ENCODE measurements at regions not wholly inside any gene's neighbourhood (a gene's known extent, or its start where the extent isn't known, plus 50 kb on each side); places are given as distances from the start of the nearest gene placed in this dataset.

DNA sequence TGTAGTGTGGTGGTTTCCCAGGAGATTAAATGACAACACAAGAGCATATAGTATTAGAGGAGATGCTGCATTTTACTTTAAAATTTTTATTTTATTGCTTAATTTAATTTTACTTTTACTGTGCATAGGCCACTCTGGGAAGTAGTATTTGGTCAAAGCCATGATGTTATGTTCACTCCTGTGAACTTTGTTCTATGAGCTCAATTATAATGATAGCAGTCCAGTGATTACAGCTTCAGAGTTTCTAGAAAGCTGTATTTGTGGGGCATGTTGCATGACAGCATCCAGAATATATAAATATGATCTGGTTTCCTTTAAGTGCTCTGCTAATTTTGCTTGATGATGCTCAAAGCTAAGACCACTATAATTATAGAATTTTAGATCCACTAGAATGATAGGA, 338.6 kb downstream of the NSUN3 start:
- no peak overlapping the region for H3K4me3 ChIP-seq (ENCODE audit: low read length)
- no peak for TF ChIP-seq RAD21 (conservative IDR thresholded peaks at IDR 0.05)
- TF ChIP-seq, protein P1, sequence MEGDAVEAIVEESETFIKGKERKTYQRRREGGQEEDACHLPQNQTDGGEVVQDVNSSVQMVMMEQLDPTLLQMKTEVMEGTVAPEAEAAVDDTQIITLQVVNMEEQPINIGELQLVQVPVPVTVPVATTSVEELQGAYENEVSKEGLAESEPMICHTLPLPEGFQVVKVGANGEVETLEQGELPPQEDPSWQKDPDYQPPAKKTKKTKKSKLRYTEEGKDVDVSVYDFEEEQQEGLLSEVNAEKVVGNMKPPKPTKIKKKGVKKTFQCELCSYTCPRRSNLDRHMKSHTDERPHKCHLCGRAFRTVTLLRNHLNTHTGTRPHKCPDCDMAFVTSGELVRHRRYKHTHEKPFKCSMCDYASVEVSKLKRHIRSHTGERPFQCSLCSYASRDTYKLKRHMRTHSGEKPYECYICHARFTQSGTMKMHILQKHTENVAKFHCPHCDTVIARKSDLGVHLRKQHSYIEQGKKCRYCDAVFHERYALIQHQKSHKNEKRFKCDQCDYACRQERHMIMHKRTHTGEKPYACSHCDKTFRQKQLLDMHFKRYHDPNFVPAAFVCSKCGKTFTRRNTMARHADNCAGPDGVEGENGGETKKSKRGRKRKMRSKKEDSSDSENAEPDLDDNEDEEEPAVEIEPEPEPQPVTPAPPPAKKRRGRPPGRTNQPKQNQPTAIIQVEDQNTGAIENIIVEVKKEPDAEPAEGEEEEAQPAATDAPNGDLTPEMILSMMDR (IDR thresholded peaks at IDR 0.05; ENCODE audit: poor library complexity, severe bottlenecking) = no peak
- no peak for TF ChIP-seq MXI1 (conservative IDR thresholded peaks at IDR 0.05; ENCODE audit: poor library complexity, severe bottlenecking)
- TF ChIP-seq, protein P2, sequence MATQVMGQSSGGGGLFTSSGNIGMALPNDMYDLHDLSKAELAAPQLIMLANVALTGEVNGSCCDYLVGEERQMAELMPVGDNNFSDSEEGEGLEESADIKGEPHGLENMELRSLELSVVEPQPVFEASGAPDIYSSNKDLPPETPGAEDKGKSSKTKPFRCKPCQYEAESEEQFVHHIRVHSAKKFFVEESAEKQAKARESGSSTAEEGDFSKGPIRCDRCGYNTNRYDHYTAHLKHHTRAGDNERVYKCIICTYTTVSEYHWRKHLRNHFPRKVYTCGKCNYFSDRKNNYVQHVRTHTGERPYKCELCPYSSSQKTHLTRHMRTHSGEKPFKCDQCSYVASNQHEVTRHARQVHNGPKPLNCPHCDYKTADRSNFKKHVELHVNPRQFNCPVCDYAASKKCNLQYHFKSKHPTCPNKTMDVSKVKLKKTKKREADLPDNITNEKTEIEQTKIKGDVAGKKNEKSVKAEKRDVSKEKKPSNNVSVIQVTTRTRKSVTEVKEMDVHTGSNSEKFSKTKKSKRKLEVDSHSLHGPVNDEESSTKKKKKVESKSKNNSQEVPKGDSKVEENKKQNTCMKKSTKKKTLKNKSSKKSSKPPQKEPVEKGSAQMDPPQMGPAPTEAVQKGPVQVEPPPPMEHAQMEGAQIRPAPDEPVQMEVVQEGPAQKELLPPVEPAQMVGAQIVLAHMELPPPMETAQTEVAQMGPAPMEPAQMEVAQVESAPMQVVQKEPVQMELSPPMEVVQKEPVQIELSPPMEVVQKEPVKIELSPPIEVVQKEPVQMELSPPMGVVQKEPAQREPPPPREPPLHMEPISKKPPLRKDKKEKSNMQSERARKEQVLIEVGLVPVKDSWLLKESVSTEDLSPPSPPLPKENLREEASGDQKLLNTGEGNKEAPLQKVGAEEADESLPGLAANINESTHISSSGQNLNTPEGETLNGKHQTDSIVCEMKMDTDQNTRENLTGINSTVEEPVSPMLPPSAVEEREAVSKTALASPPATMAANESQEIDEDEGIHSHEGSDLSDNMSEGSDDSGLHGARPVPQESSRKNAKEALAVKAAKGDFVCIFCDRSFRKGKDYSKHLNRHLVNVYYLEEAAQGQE (IDR thresholded peaks at IDR 0.05; ENCODE audit: borderline replicate concordance) = no peak
- TF ChIP-seq EZH2 (IDR thresholded peaks at IDR 0.05; ENCODE audit: borderline replicate concordance, insufficient read depth, low read length, poor library complexity, severe bottlenecking) = no peak
- TF ChIP-seq SMC3 (conservative IDR thresholded peaks at IDR 0.05; ENCODE audit: poor library complexity) = no peak
- no peak for TF ChIP-seq POLR2AphosphoS5 (IDR thresholded peaks at IDR 0.05)
- TF ChIP-seq EP300 (conservative IDR thresholded peaks at IDR 0.05; ENCODE audit: poor library complexity, severe bottlenecking) = no peak
- TF ChIP-seq TAF1 (IDR thresholded peaks at IDR 0.05; ENCODE audit: low read depth) = no peak
- no peaks in the 10 kb centered on the region for H3K36me3 ChIP-seq (ENCODE audit: insufficient read depth, low read length)
- no peak overlapping the region for H3K4me2 ChIP-seq (ENCODE audit: low read length)
- no peak overlapping the region for H2AFZ ChIP-seq (ENCODE audit: low read depth, low read length)
- no peaks in the 10 kb centered on the region for H3K79me2 ChIP-seq (replicated peaks; ENCODE audit: insufficient read depth, low read length)
- no peaks in the 10 kb centered on the region for H3K9me2 ChIP-seq (ENCODE audit: insufficient read depth, low read length)
- no peaks in the 10 kb centered on the region for H3K27me3 ChIP-seq (ENCODE audit: insufficient read depth, low read depth, low read length)
- no peaks in the 10 kb centered on the region for H4K20me1 ChIP-seq (ENCODE audit: insufficient read depth)
- H3K9ac ChIP-seq (ENCODE audit: low read length) = no peak overlapping the region
- H3F3A ChIP-seq (ENCODE audit: insufficient read depth, low read length, poor library complexity, severe bottlenecking) = no peaks in the 10 kb centered on the region
- H3K9me3 ChIP-seq (ENCODE audit: low read length) = no peaks in the 10 kb centered on the region
- H3K27ac ChIP-seq (ENCODE audit: low read length) = no peak overlapping the region

DNA sequence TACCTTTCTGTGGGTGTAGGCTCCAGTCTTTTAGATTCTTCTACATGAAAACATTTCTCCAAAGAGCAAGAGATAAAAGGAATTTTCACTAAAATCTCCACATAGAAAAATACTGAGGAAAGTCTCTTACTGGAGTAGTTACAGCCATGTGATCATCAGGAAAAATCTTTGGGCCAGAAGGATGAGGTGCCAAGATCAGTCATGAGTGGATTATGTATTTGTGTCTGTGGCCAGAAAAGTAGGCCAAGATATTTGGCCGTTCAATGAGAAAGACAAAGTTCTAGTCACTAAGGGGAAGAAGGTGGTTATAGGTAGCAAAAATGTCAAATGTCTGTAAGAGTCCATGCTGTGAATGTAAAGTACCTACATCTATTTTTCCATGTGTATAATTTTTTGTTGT, 339.3 kb downstream of the NSUN3 start:
- H3K27ac ChIP-seq (ENCODE audit: low read length) = no peak overlapping the region
- H3K9me2 ChIP-seq (ENCODE audit: insufficient read depth, low read length) = no peaks in the 10 kb centered on the region
- no peak overlapping the region for H3K4me2 ChIP-seq (ENCODE audit: low read length)
- H2AFZ ChIP-seq (ENCODE audit: low read depth, low read length) = no peak overlapping the region
- H3K4me3 ChIP-seq (ENCODE audit: low read length) = no peak overlapping the region
- no peaks in the 10 kb centered on the region for H3K79me2 ChIP-seq (replicated peaks; ENCODE audit: insufficient read depth, low read length)
- H3K36me3 ChIP-seq (ENCODE audit: insufficient read depth, low read length) = no peaks in the 10 kb centered on the region
- TF ChIP-seq SMC3 (conservative IDR thresholded peaks at IDR 0.05; ENCODE audit: poor library complexity) (no peak), MXI1 (conservative IDR thresholded peaks at IDR 0.05; ENCODE audit: poor library complexity, severe bottlenecking) (no peak), POLR2AphosphoS5 (IDR thresholded peaks at IDR 0.05) (no peak), EP300 (conservative IDR thresholded peaks at IDR 0.05; ENCODE audit: poor library complexity, severe bottlenecking) (no peak), TAF1 (IDR thresholded peaks at IDR 0.05; ENCODE audit: low read depth) (no peak), EZH2 (IDR thresholded peaks at IDR 0.05; ENCODE audit: borderline replicate concordance, insufficient read depth, low read length, poor library complexity, severe bottlenecking) (no peak)
- TF ChIP-seq, protein P2 (IDR thresholded peaks at IDR 0.05; ENCODE audit: borderline replicate concordance) = no peak
- H3K9ac ChIP-seq (ENCODE audit: low read length) = no peak overlapping the region
- H3K9me3 ChIP-seq (ENCODE audit: low read length) = no peaks in the 10 kb centered on the region
- no peaks in the 10 kb centered on the region for H3K27me3 ChIP-seq (ENCODE audit: insufficient read depth, low read depth, low read length)
- no peaks in the 10 kb centered on the region for H4K20me1 ChIP-seq (ENCODE audit: insufficient read depth)
- H3F3A ChIP-seq (ENCODE audit: insufficient read depth, low read length, poor library complexity, severe bottlenecking) = no peaks in the 10 kb centered on the region
